AG04450 (cell line): ENCODE measurements at regions not wholly inside any gene's neighbourhood (a gene's known extent, or its start where the extent isn't known, plus 50 kb on each side); places are given as distances from the start of the nearest gene placed in this dataset.
A peak's percentile ranks its signal among the peaks of the same experiment; 100 is the strongest.

Source experiments
- CTCF ChIA-PET: fragments of 300-600, 350-600 bp; formaldehyde crosslinking; extraction: SDS; loops from one replicate; lab custom pipeline; 2022; ENCODE audit warnings: antibody characterized with exemption, inconsistent platforms; lab: Charles Lee
- POLR2A ChIA-PET: fragments of 350-600 bp; formaldehyde crosslinking; extraction: SDS; loops from one replicate; lab custom pipeline; 2021; ENCODE audit warnings: antibody characterized with exemption, inconsistent platforms; lab: Yijun Ruan, JAX
- DNase-seq: peaks from one replicate; pipeline ENCODE4 v3.0.0-alpha.2; 2011; ENCODE audit warnings: low read depth, low spot score
- H3K27ac ChIP-seq: one replicate; pipeline ENCODE4 v1.5.1; 2012; ENCODE audit warnings: low read depth, low read length, control low read depth
- H3K27me3 ChIP-seq: one replicate; pipeline ENCODE4 v1.6.0; 2012; ENCODE audit warnings: low read length; ENCODE audit not compliant: control insufficient read depth, insufficient read depth
- H3K4me3 ChIP-seq: 2 replicates; pipeline ENCODE4 v1.5.1; 2011; ENCODE audit warnings: mild to moderate bottlenecking, low read depth, low read length, control low read depth
- H3K9me3 ChIP-seq: 2 replicates; pipeline ENCODE4 v1.5.1; 2012; ENCODE audit warnings: low read length; ENCODE audit not compliant: control insufficient read depth, insufficient read depth
- TF ChIP-seq, protein P1 (sequence below): IDR thresholded peaks from 2 replicates; pipeline ENCODE4 v1.5.1; 2011; ENCODE audit warnings: low read depth, low read length, control low read depth, inconsistent platforms

DNA sequence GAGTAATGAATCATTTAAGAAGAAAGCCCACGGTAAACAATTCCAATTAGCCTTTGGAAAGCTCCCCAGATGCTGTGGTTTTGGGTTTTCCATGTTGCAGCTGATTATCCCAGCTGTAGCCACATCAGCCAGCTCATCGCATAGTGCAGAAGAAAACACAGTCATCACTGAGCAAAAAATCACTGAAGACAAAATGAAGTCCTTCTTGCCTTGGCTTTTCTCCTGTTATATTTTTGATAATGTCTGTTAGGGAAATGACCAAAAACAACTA, 193.0 kb upstream of the C1QTNF7 start:
- ChIA-PET POLR2A (interaction anchor here (0.5 to 1.1 kb wide), 3 partner anchors 24 to 245 kb away, joined by 3 to 6 read pairs (median 3); no protein-coding TSS in a partner anchor), CTCF (interaction anchor here (1.1 to 9.3 kb wide), 5 partner anchors 167 to 245 kb away, joined by 3 to 191 read pairs (median 4); partner anchors contain the start of gene CC2D2A)
- Histone ChIP-seq H3K4me3 (no peak overlapping the region), H3K9me3 (no peaks in the 10 kb centered on the region), H3K27me3 (no peaks in the 10 kb centered on the region), H3K27ac (peak overlapping the region; percentile 48)
- TF ChIP-seq, protein P1, sequence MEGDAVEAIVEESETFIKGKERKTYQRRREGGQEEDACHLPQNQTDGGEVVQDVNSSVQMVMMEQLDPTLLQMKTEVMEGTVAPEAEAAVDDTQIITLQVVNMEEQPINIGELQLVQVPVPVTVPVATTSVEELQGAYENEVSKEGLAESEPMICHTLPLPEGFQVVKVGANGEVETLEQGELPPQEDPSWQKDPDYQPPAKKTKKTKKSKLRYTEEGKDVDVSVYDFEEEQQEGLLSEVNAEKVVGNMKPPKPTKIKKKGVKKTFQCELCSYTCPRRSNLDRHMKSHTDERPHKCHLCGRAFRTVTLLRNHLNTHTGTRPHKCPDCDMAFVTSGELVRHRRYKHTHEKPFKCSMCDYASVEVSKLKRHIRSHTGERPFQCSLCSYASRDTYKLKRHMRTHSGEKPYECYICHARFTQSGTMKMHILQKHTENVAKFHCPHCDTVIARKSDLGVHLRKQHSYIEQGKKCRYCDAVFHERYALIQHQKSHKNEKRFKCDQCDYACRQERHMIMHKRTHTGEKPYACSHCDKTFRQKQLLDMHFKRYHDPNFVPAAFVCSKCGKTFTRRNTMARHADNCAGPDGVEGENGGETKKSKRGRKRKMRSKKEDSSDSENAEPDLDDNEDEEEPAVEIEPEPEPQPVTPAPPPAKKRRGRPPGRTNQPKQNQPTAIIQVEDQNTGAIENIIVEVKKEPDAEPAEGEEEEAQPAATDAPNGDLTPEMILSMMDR, result no peak
- DNase-seq, result peak; percentile 88

DNA sequence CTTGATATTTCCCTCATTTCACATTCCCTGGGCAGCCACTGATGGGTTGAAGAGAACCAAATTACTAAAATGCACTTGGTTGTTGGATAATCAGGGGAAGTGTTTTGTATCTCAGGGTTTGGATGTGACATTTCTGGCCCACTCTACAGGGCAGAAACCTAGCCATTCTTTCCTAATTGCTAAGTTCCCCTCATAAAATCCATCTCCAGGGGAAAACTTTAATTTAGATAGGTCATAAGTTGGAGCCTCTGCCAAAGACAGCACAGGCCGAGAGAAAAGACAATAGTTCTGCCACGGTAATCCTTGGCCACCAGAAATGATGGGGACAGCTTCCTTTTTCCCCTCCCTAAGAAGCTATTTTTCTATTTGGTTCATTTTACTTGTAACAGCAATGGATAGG, 192.7 kb upstream of the C1QTNF7 start:
- Histone ChIP-seq H3K27me3 (no peaks in the 10 kb centered on the region), H3K9me3 (no peaks in the 10 kb centered on the region), H3K27ac (peak overlapping the region; percentile 48), H3K4me3 (no peak overlapping the region)
- DNase-seq, result no peak
- POLR2A ChIA-PET, result interaction anchor here (0.5 to 1.1 kb wide), 2 partner anchors 186 to 244 kb away, joined by 3 to 6 read pairs; no protein-coding TSS in a partner anchor
- TF ChIP-seq, protein P1, result no peak
- CTCF ChIA-PET, result interaction anchor here (1.1 to 9.3 kb wide), 6 partner anchors 162 to 244 kb away, joined by 3 to 191 read pairs (median 4); partner anchors contain the start of gene CC2D2A

GRCh38 chr4:15237648-15238230, 190.1 kb upstream of the C1QTNF7 start:
- no peak for DNase-seq
- ChIA-PET CTCF (interaction anchor here (0.7 to 9.3 kb wide), 7 partner anchors 159 to 880 kb away, joined by 3 to 191 read pairs (median 6); partner anchors contain the start of gene CC2D2A), POLR2A (no interaction called here)
- no peaks in the 10 kb centered on the region for H3K27me3 ChIP-seq
- no peaks in the 10 kb centered on the region for H3K9me3 ChIP-seq
- H3K4me3 ChIP-seq, result no peak overlapping the region
- TF ChIP-seq, protein P1, result no peak
- no peak overlapping the region for H3K27ac ChIP-seq

DNA sequence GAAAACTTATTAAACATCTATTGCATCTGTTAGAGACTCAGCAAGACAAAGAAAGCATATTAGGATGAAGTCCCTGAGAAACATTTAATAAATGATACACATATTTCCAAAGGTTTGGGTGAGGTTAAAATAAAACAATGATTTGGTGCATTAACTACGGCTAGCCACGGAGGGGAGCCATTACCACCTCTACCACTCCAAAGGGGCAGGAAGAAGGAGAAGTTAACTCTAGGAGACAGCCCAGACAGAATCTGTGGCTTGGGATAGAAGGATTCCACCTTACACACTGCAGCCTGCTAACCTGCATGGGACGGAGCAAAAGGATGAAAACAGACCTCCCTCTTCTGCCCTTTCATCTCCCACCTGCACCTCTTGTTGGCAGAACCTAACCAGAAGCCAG, 189.1 kb upstream of the C1QTNF7 start:
- CTCF ChIA-PET, result interaction anchor here (0.6 to 9.3 kb wide), 7 partner anchors 101 to 232 kb away, joined by 3 to 191 read pairs (median 6); partner anchors contain the start of gene CC2D2A
- TF ChIP-seq, protein P1, result peak; percentile 80
- Histone ChIP-seq H3K27me3 (no peaks in the 10 kb centered on the region), H3K4me3 (no peak overlapping the region), H3K27ac (no peak overlapping the region), H3K9me3 (peaks cover 3% of the 10 kb centered on the region; the same call in 1 of the 2 replicates)
- POLR2A ChIA-PET, result no interaction called here
- no peak for DNase-seq

DNA sequence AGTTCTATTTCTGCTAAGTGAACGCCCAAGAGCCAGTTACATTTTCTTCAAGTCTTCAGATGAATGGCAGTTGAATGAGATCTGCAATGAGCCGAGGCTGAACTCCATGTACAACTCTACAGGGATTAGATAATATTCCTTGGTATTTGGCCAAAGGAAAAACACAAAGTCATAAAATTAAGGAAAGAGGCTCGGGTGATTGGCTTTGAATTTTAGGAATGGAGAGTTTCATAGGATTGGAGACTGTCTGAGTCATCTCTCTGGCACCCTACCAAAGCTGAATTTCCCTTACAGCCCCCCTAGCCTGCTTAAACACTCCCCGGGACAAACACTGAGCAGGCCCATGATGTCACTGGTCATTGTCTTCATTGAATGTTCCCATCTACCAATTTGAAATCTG, 188.0 kb upstream of the C1QTNF7 start:
- Histone ChIP-seq H3K27me3 (no peaks in the 10 kb centered on the region), H3K4me3 (no peak overlapping the region), H3K9me3 (peaks cover 4% of the 10 kb centered on the region), H3K27ac (no peak overlapping the region)
- CTCF ChIA-PET, result no interaction called here
- POLR2A ChIA-PET, result no interaction called here
- TF ChIP-seq, protein P1, result no peak
- no peak for DNase-seq
